ENCODE measurements at regions not wholly inside any gene's neighbourhood (a gene's known extent, or its start where the extent isn't known, plus 50 kb on each side); places are given as distances from the start of the nearest gene placed in this dataset.
A peak's percentile ranks its signal among the peaks of the same experiment; 100 is the strongest.

GRCh38 chr13:75092143-75092542, 389.8 kb downstream of the TBC1D4 start:
- CTCF ChIA-PET (ENCODE audit: low intra/inter-chr PET ratio) = no interaction called here
- POLR2A ChIA-PET = interaction anchor here (0.7 kb wide), 1 partner anchor 57 kb away, joined by 3 read pairs; no protein-coding TSS in a partner anchor
- Histone ChIP-seq H3K79me2 (ENCODE audit: control insufficient read depth, insufficient read depth, low read length) (no peaks in the 10 kb centered on the region), H3K9me3 (replicated peaks; ENCODE audit: control insufficient read depth, insufficient read depth, low read depth, low read length) (no peaks in the 10 kb centered on the region), H3K9ac (ENCODE audit: insufficient read depth in 1 of 2, low read depth in 2 of 2, low read length in 2 of 2) (no peak overlapping the region), H3K36me3 (ENCODE audit: control insufficient read depth, insufficient read depth, low read length) (no peaks in the 10 kb centered on the region), H2AFZ (ENCODE audit: low read depth, low read length) (peak overlapping the region; percentile 72), H3K4me2 (ENCODE audit: insufficient read depth, low read length) (no peak overlapping the region), H4K20me1 (replicated peaks; ENCODE audit: control insufficient read depth, insufficient read depth, low read length) (no peaks in the 10 kb centered on the region), H3K4me3 (no peak overlapping the region), H3K27ac (ENCODE audit: extremely low read depth, low read depth, low read length) (0 out of 3 replicates have a peak overlapping the region, but pooled peaks have one; percentile 12), H3K9me1 (ENCODE audit: control insufficient read depth, insufficient read depth, low read length) (no peaks in the 10 kb centered on the region), H3K4me1 (replicated peaks in 1 of 2; ENCODE audit: control insufficient read depth in 2 of 2, insufficient read depth in 2 of 2, low read length in 2 of 2) (no peaks in the 10 kb centered on the region; a peak in 1 of 5 replicates), H3K27me3 (ENCODE audit: control insufficient read depth in 2 of 2, insufficient read depth in 2 of 2, low read length in 2 of 2) (no peaks in the 10 kb centered on the region)
- WGBS (ENCODE audit: insufficient coverage, low coverage, missing lambda C conversion rate) = 6% methylated on average over 2 of the region's 2 CpGs
- ATAC-seq (no peak), FAIRE-seq (no peak), DNase-seq (ENCODE audit: extremely low read depth in 1 of 4, low spot score in 3 of 4) (peak in 1 of 4 experiments; percentile 10)
- in situ Hi-C loops (cut with MboI) = no loop called here
- intact Hi-C loops (cut with micrococcal nuclease) = no loop called here
- BruUV-seq (replicated peaks) = no TSS peak
- TF ChIP-seq ZBTB9 (CRISPR knock-in tag; IDR thresholded peaks at IDR 0.05) = no peak
- TF ChIP-seq ZBTB2 (IDR thresholded peaks at IDR 0.05) = no peak
- TF ChIP-seq NR2C1 (IDR thresholded peaks at IDR 0.05) = no peak
- TF ChIP-seq NR2C1 (tag; IDR thresholded peaks at IDR 0.05) = no peak
- TF ChIP-seq ZNF354B (CRISPR knock-in tag; IDR thresholded peaks at IDR 0.05) = no peak
- TF ChIP-seq ZNF174 (CRISPR knock-in tag; IDR thresholded peaks at IDR 0.05) = no peak
- no peak for TF ChIP-seq JUN (IDR thresholded peaks at IDR 0.05; ENCODE audit: borderline replicate concordance, low read depth, low read length)
- no peak for TF ChIP-seq JUN (CRISPR knock-in tag; IDR thresholded peaks at IDR 0.05; ENCODE audit: borderline replicate concordance)
- TF ChIP-seq ARNT (IDR thresholded peaks at IDR 0.05) = no peak
- TF ChIP-seq CEBPZ (IDR thresholded peaks at IDR 0.05; ENCODE audit: borderline replicate concordance, low read depth, low read length) = no peak
- no peak for TF ChIP-seq GTF2A2 (tag; IDR thresholded peaks at IDR 0.05)

Measured in K562 (cell line).